GM21367 (cell line): ENCODE measurements at regions not wholly inside any gene's neighbourhood (a gene's known extent, or its start where the extent isn't known, plus 50 kb on each side); places are given as distances from the start of the nearest gene placed in this dataset.

Source experiments
- ATAC-seq: cut with Tn5 transposase; IDR thresholded peaks from one replicate; pipeline ENCODE4 v1.9.1; 2021; ENCODE audit not compliant: unreplicated experiment

GRCh38 chr11:91960770-91961169 is 263.8 kb upstream of the FAT3 start:
- no peak for ATAC-seq

GRCh38 chr11:91959411-91959810 is 265.2 kb upstream of the FAT3 start:
- no peak for ATAC-seq

GRCh38 chr11:91956711-91957110 is 267.9 kb upstream of the FAT3 start:
- no peak for ATAC-seq

GRCh38 chr11:91955206-91955605 is 269.4 kb upstream of the FAT3 start:
- no peak for ATAC-seq

- ATAC-seq = no peak
Measured at GRCh38 chr11:91952056-91952455, 272.6 kb upstream of the FAT3 start.

- ATAC-seq = no peak
Measured at GRCh38 chr11:91947215-91947820, 277.3 kb upstream of the FAT3 start.

- no peak for ATAC-seq
Measured at GRCh38 chr11:91946397-91946951, 278.1 kb upstream of the FAT3 start.

GRCh38 chr11:91935120-91935519 is 289.5 kb upstream of the FAT3 start:
- no peak for ATAC-seq

GRCh38 chr11:91932151-91932821 is 292.3 kb upstream of the FAT3 start:
- no peak for ATAC-seq

- no peak for ATAC-seq
Measured at GRCh38 chr11:91927448-91927847, 297.2 kb upstream of the FAT3 start.

GRCh38 chr11:91926965-91927364 is 297.7 kb upstream of the FAT3 start:
- no peak for ATAC-seq

GRCh38 chr11:91922846-91923245 is 301.8 kb upstream of the FAT3 start:
- ATAC-seq = no peak

GRCh38 chr11:91921974-91922373 is 302.6 kb upstream of the FAT3 start:
- ATAC-seq = no peak

- ATAC-seq = no peak
Measured at GRCh38 chr11:91913407-91913806, 311.2 kb upstream of the FAT3 start.

- ATAC-seq = no peak
Measured at GRCh38 chr11:91912322-91912721, 312.3 kb upstream of the FAT3 start.

GRCh38 chr11:91906871-91907624 is 317.6 kb upstream of the FAT3 start:
- ATAC-seq = no peak

GRCh38 chr11:91904792-91905785 is 319.5 kb upstream of the FAT3 start:
- no peak for ATAC-seq

GRCh38 chr11:91902312-91902711 is 322.3 kb upstream of the FAT3 start:
- ATAC-seq = no peak

GRCh38 chr11:91880660-91881059 is 344.0 kb upstream of the FAT3 start:
- ATAC-seq = no peak

GRCh38 chr11:91876746-91877145 is 347.9 kb upstream of the FAT3 start:
- ATAC-seq = no peak

GRCh38 chr11:91872243-91872642 is 352.4 kb upstream of the FAT3 start:
- no peak for ATAC-seq
